Activated T-helper 1 cell treated with anti-CD3 and anti-CD28 coated beads, Interleukin-12 subunit alpha, Interleukin-12 subunit beta, Interleukin-2, Interleukin-4 antibody, amounts not matched to agents 30 ng/mL and 10 ng/mL and 1 ng/mL, durations not matched to agents 14 hours and 24 hours and 36 hours (primary cell): ENCODE measurements at regions not wholly inside any gene's neighbourhood (a gene's known extent, or its start where the extent isn't known, plus 50 kb on each side); places are given as distances from the start of the nearest gene placed in this dataset.

Experiments used
- DNase-seq: peaks from one replicate; pipeline ENCODE4 v3.0.0; 2021; ENCODE audit warnings: low spot score
- H3K27ac Mint-ChIP-seq: one replicate; pipeline ENCODE4 v1.8.0; 2021; ENCODE audit warnings: mild to moderate bottlenecking, mixed read lengths
- H3K27me3 Mint-ChIP-seq: one replicate; pipeline ENCODE4 v1.8.0; 2022; ENCODE audit warnings: mild to moderate bottlenecking, moderate library complexity, mixed read lengths; ENCODE audit not compliant: insufficient read depth
- H3K36me3 Mint-ChIP-seq: one replicate; pipeline ENCODE4 v1.8.0; 2021; ENCODE audit warnings: low read depth, mixed read lengths
- H3K4me1 Mint-ChIP-seq: one replicate; pipeline ENCODE4 v1.8.0; 2021; ENCODE audit warnings: low read depth, mixed read lengths
- H3K4me3 Mint-ChIP-seq: one replicate; pipeline ENCODE4 v1.8.0; 2021; ENCODE audit warnings: mild to moderate bottlenecking, moderate library complexity, mixed read lengths
- H3K9me3 Mint-ChIP-seq: one replicate; pipeline ENCODE4 v1.8.0; 2021; ENCODE audit warnings: mixed read lengths
- intact Hi-C: fragments of 100-400 bp; cut with micrococcal nuclease; formaldehyde crosslinking; loops from one replicate; pipeline ENCODE4 v1.15.1; 2024

DNA sequence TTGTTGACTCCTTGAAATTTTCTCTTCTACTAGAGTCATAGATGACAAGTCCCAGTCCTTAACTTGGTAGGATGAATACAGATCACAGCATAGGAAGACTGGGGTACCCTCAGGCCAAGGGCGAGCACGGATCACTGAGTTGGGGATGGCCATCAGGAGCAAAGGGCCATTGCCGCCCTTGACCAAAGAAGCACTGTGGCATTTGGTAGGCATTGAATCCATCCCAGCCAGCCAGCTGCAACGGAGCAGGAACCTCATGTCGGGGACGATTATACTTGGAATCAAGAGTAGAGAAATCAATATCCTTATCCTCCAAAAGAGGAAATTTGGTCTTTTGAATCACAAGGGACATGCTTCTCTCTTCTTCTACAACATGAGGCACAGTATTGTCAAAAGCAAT lies 50.1 kb upstream of the ZNF573 start:
- intact Hi-C loops = no loop called here
- Mint-ChIP-seq H3K4me1 (no peaks in the 10 kb centered on the region), H3K4me3 (no peak overlapping the region), H3K36me3 (no peaks in the 10 kb centered on the region), H3K9me3 (peaks cover 64% of the 10 kb centered on the region), H3K27me3 (no peaks in the 10 kb centered on the region), H3K27ac (no peak overlapping the region)
- DNase-seq = no peak
